K562 (cell line): ENCODE measurements at regions not wholly inside any gene's neighbourhood (a gene's known extent, or its start where the extent isn't known, plus 50 kb on each side); places are given as distances from the start of the nearest gene placed in this dataset.
"Not testable (repeated sequence)": the region's sequence is repeated elsewhere in the genome, so short reads cannot be mapped to it uniquely, and the experiment has no call there.

Experiments used
- ATAC-seq: fragments of 200-7000 bp; cut with Tn5 transposase; 3 replicates; pipeline ENCODE4 v1.9.1; 2020; ENCODE audit warnings: moderate library complexity
- BruUV-seq: library from RNA; stranded (reverse); fragments of 400-500 nt; replicated peaks from 2 replicates; lab custom pipeline; 2021; lab: Mats Ljungman, UMichigan
- CTCF ChIA-PET: fragments of 300-600 bp; formaldehyde crosslinking; extraction: SDS; loops from one replicate; lab custom pipeline; 2021; ENCODE audit warnings: low intra/inter-chr PET ratio; lab: Yijun Ruan, JAX
- POLR2A ChIA-PET: fragments of 300-600, 350-650 bp; sonication (Branson Sonifier 250); formaldehyde crosslinking; extraction: SDS; loops from one replicate; lab custom pipeline; 2021; ENCODE audit warnings: antibody characterized with exemption, inconsistent platforms; lab: Yijun Ruan, JAX
- DNase-seq, 4 experiments: peaks; one replicate each; pipeline versions ENCODE4 v3.0.0 to v3.0.0-alpha.2; 2011 to 2018; ENCODE audit warnings: low spot score in 3 of 4, mixed read lengths in 3 of 4; ENCODE audit errors: extremely low read depth in 1 of 4
- FAIRE-seq: peaks from 2 replicates; lab custom pipeline; 2011; peaks lifted over from hg19 to GRCh38; lab: Jason Lieb, UNC
- H2AFZ ChIP-seq: 2 replicates; pipeline ENCODE4 v1.6.0; 2011; ENCODE audit warnings: low read depth, low read length, control low read depth, inconsistent platforms
- H3K27ac ChIP-seq: fragments of 200-600 bp; 3 replicates; pipeline ENCODE4 v1.8.0; 2011; ENCODE audit warnings: low read depth, mild to moderate bottlenecking, control low read depth, inconsistent platforms, low read length, moderate library complexity, mixed read lengths; ENCODE audit errors: extremely low read depth
- H3K27me3 ChIP-seq, 2 experiments: fragments of 300-600 bp in 1 of 2; 2 replicates in 1 of 2; 3 replicates in 1 of 2; pipeline versions ENCODE4 v1.6.0 to v1.8.0; 2011; ENCODE audit warnings: inconsistent platforms in 2 of 2, low read length in 2 of 2, mild to moderate bottlenecking in 1 of 2, mixed read lengths in 1 of 2, moderate library complexity in 1 of 2; ENCODE audit not compliant: control insufficient read depth in 2 of 2, insufficient read depth in 2 of 2
- H3K36me3 ChIP-seq: fragments of 300-600 bp; 3 replicates; pipeline ENCODE4 v1.8.0; 2011; ENCODE audit warnings: mild to moderate bottlenecking, low read length, inconsistent platforms; ENCODE audit not compliant: control insufficient read depth, insufficient read depth
- H3K4me1 ChIP-seq, 2 experiments: fragments of 200-600 bp in 1 of 2; replicated peaks in 1 of 2; 2 replicates in 1 of 2; 3 replicates in 1 of 2; pipeline versions ENCODE4 v1.5.1 to v1.8.0; 2011; ENCODE audit warnings: inconsistent platforms in 2 of 2, low read length in 2 of 2, mild to moderate bottlenecking in 1 of 2, mixed read lengths in 1 of 2, moderate library complexity in 1 of 2; ENCODE audit not compliant: control insufficient read depth in 2 of 2, insufficient read depth in 2 of 2
- H3K4me2 ChIP-seq: 2 replicates; pipeline ENCODE4 v1.6.1; 2011; ENCODE audit warnings: low read length, control low read depth, inconsistent platforms, mixed read lengths; ENCODE audit not compliant: insufficient read depth
- H3K4me3 ChIP-seq: fragments of 200-600 bp; sonication (generic), shearing (Covaris generic); 2 replicates; pipeline ENCODE4 v1.5.1; 2016; ENCODE audit warnings: control low read depth, inconsistent platforms
- H3K79me2 ChIP-seq: fragments of 200-600 bp; 3 replicates; pipeline ENCODE4 v1.8.0; 2011; ENCODE audit warnings: low read length, inconsistent platforms; ENCODE audit not compliant: control insufficient read depth, insufficient read depth
- H3K9ac ChIP-seq, 2 experiments: 2 replicates each; pipeline versions ENCODE4 v1.6.0 to v1.6.1; 2011; ENCODE audit warnings: low read depth in 2 of 2, low read length in 2 of 2, control low read depth in 1 of 2, inconsistent platforms in 1 of 2, mild to moderate bottlenecking in 1 of 2, mixed read lengths in 1 of 2; ENCODE audit not compliant: insufficient read depth in 1 of 2
- H3K9me1 ChIP-seq: one replicate; pipeline ENCODE4 v1.6.0; 2011; ENCODE audit warnings: inconsistent platforms, mild to moderate bottlenecking, low read length, moderate library complexity; ENCODE audit not compliant: control insufficient read depth, insufficient read depth
- H3K9me3 ChIP-seq: replicated peaks from 2 replicates; pipeline ENCODE4 v1.5.1; 2011; ENCODE audit warnings: low read depth, low read length, inconsistent platforms; ENCODE audit not compliant: control insufficient read depth, insufficient read depth
- H4K20me1 ChIP-seq: replicated peaks from 2 replicates; pipeline ENCODE4 v1.6.1; 2011; ENCODE audit warnings: low read length, inconsistent platforms, mixed read lengths; ENCODE audit not compliant: control insufficient read depth, insufficient read depth
- C11orf30 ChIP-seq: fragments of 450-650 bp; IDR thresholded peaks from 2 replicates; pipeline ENCODE4 v1.6.1; 2016; ENCODE audit warnings: low read depth, mild to moderate bottlenecking
- IRF2 ChIP-seq: sonication (generic); formaldehyde crosslinking; IDR thresholded peaks from 2 replicates; pipeline ENCODE4 v1.8.1; 2022; ENCODE audit warnings: mild to moderate bottlenecking, missing genetic modification reagents
- SREBF2 ChIP-seq: sonication (generic); formaldehyde crosslinking; IDR thresholded peaks from 2 replicates; pipeline ENCODE4 v1.4.0; 2020; ENCODE audit warnings: mild to moderate bottlenecking, missing genetic modification reagents
- ZEB2 ChIP-seq: fragments of 450-650 bp; IDR thresholded peaks from 2 replicates; pipeline ENCODE4 v1.6.1; 2016
- ZNF165 ChIP-seq: fragments of 250-450 bp; sonication (Bioruptor Pico); IDR thresholded peaks from 2 replicates; pipeline ENCODE4 v1.4.0; 2020; ENCODE audit warnings: borderline replicate concordance
- ZNF174 ChIP-seq: fragments of 250-450 bp; sonication (Bioruptor Pico); IDR thresholded peaks from 2 replicates; pipeline ENCODE4 v1.4.0; 2020; ENCODE audit warnings: mild to moderate bottlenecking
- ZNF239 ChIP-seq: fragments of 250-450 bp; sonication (Bioruptor Pico); IDR thresholded peaks from 2 replicates; pipeline ENCODE4 v1.4.0; 2020; ENCODE audit warnings: mild to moderate bottlenecking
- ZNF316 ChIP-seq: fragments of 450-650 bp; IDR thresholded peaks from 2 replicates; pipeline ENCODE4 v1.6.1; 2016
- WGBS: fragments of 100-300 bp; shearing (Covaris generic); methylation state at CpG from one replicate; pipeline ENCODE4 v1.1.6; 2016; ENCODE audit warnings: low coverage, mixed read lengths; ENCODE audit not compliant: insufficient coverage; ENCODE audit errors: missing lambda C conversion rate; 5-methylcytosine and 5-hydroxymethylcytosine counted together
- in situ Hi-C: fragments of 300-500 bp; cut with MboI; formaldehyde crosslinking; loops from 4 replicates; pipeline ENCODE4 v1.15.0; 2018; ENCODE audit warnings: inconsistent platforms, mixed read lengths
- intact Hi-C: fragments of 100-400 bp; cut with micrococcal nuclease; formaldehyde crosslinking; loops from 2 replicates; pipeline ENCODE4 v1.14.2; 2022
- TF ChIP-seq, protein P1 (sequence below): sonication (generic); IDR thresholded peaks from 2 replicates; pipeline ENCODE4 v1.6.1; 2016

DNA sequence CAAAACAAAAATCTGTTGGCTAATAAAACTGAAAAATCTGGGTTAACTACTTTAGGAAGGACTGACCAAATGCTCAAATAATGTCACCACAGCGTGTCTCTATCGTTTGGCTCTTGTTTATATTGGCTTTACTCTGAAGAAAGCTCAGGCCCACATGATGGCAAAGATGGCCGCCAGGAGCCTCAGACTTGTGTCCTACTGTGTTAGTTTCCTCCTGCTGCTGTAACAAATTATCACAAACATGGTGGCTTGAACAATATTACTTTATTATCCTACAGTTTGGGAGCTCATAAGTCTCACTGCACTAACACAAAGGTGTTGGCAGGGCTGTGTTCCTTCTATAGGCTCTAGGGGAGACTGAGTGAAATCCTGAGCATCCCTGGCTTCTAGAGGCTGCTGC, 303.0 kb downstream of the DAD1 start (continued):
- TF ChIP-seq ZNF174 (CRISPR knock-in tag), result no peak
- TF ChIP-seq, all 486 proteins: peak for 0

DNA sequence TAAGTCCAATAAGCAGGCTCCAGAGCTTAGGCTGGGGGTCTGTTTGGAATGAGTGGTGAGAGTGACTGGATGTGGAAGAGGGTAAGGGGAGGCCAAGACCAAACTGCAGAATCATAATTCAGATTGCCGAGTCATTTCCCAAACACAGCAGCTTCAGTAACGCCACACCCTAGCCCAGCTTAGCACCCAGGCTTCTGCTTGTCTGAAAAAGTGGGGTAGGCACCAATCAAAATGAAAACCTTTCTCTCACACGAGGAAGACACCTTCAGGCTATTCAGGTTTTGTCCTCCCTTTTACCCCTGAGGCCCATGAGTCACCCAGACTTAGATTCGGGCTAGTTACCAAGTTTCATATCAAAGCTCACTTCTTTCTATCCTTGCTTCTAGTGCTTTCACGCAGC, 306.1 kb downstream of the DAD1 start:
- TF ChIP-seq ZNF239, result no peak
- peak; percentile 49; the same call in 1 of the 2 replicates for TF ChIP-seq ZNF316
- no peak for TF ChIP-seq ZNF165 (CRISPR knock-in tag)
- peak; percentile 30; the same call in 1 of the 2 replicates for TF ChIP-seq C11orf30
- TF ChIP-seq ZEB2, result no peak
- no peak for TF ChIP-seq IRF2
- TF ChIP-seq, all 486 proteins: peak for 2
- ATAC-seq (no peak), FAIRE-seq (no peak), DNase-seq (no peak)
- Histone ChIP-seq H3K9me3 (no peaks in the 10 kb centered on the region), H3K79me2 (no peaks in the 10 kb centered on the region), H3K36me3 (no peaks in the 10 kb centered on the region), H4K20me1 (no peaks in the 10 kb centered on the region), H2AFZ (no peak overlapping the region), H3K9me1 (no peaks in the 10 kb centered on the region), H3K4me3 (no peak overlapping the region), H3K4me1 (no peaks in the 10 kb centered on the region), H3K9ac (no peak overlapping the region), H3K4me2 (no peak overlapping the region), H3K27ac (no peak overlapping the region), H3K27me3 (no peaks in the 10 kb centered on the region)
- in situ Hi-C loops (no loop called here), intact Hi-C loops (no loop called here)
- CTCF ChIA-PET, result no interaction called here
- BruUV-seq, result no TSS peak
- WGBS, result 4% methylated on average over 5 of the region's 5 CpGs
- POLR2A ChIA-PET, result no interaction called here

DNA sequence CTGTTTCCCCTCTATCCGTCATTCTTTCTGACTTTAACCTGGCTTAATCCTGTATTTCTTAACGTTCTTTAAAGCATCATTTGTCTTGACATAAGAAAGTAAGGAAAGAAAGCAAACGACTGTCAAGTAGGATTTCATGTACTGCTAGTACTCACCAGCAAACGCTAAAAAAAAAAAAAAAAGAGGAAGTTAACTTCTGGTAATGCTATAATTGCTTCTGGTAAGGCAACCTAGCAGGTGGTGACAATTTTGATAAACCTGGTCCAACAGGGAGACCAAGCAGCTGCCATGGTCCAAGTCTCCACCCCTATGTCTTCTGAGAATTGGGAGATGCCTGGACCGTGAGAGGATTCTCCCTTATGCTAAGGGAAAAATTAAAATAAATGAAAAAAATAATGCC, 306.6 kb downstream of the DAD1 start:
- H3K4me3 ChIP-seq, result no peak overlapping the region
- CTCF ChIA-PET, result no interaction called here
- no TSS peak for BruUV-seq
- no peak overlapping the region for H3K27ac ChIP-seq
- DNase-seq (no peak), ATAC-seq (no peak), FAIRE-seq (no peak)
- H3K9me1 ChIP-seq, result no peaks in the 10 kb centered on the region
- H3K9me3 ChIP-seq, result no peaks in the 10 kb centered on the region
- H2AFZ ChIP-seq, result no peak overlapping the region
- H3K36me3 ChIP-seq, result no peaks in the 10 kb centered on the region
- H3K27me3 ChIP-seq, result no peaks in the 10 kb centered on the region
- no peaks in the 10 kb centered on the region for H4K20me1 ChIP-seq
- no peaks in the 10 kb centered on the region for H3K4me1 ChIP-seq
- H3K79me2 ChIP-seq, result no peaks in the 10 kb centered on the region
- H3K9ac ChIP-seq, result no peak overlapping the region
- in situ Hi-C loops (no loop called here), intact Hi-C loops (no loop called here)
- 0% methylated on average over 4 of the region's 5 CpGs for WGBS
- no peak overlapping the region for H3K4me2 ChIP-seq
- TF ChIP-seq, protein P1, sequence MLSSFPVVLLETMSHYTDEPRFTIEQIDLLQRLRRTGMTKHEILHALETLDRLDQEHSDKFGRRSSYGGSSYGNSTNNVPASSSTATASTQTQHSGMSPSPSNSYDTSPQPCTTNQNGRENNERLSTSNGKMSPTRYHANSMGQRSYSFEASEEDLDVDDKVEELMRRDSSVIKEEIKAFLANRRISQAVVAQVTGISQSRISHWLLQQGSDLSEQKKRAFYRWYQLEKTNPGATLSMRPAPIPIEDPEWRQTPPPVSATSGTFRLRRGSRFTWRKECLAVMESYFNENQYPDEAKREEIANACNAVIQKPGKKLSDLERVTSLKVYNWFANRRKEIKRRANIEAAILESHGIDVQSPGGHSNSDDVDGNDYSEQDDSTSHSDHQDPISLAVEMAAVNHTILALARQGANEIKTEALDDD, result peak; percentile 36
- no peak for TF ChIP-seq SREBF2 (CRISPR knock-in tag)
- TF ChIP-seq, all 486 proteins: peak for 1
- POLR2A ChIA-PET, result no interaction called here

DNA sequence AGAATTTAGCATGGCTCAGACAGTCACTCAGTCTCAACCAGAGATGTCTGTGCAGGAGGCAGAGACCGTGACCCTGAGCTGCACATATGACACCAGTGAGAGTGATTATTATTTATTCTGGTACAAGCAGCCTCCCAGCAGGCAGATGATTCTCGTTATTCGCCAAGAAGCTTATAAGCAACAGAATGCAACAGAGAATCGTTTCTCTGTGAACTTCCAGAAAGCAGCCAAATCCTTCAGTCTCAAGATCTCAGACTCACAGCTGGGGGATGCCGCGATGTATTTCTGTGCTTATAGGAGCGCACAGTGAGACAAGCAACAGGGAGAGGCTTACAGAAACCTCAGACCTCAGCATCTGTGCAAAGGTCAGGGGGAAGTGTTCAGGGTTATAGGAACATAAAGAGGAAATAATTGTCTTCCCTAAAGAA, 307.6 kb downstream of the DAD1 start:
- H3K9me3 ChIP-seq, H3K9me1 ChIP-seq, intact Hi-C loops, ATAC-seq, POLR2A ChIA-PET, H3K27ac ChIP-seq, H4K20me1 ChIP-seq, H3K27me3 ChIP-seq, H3K4me1 ChIP-seq, H3K79me2 ChIP-seq, in situ Hi-C loops, H3K36me3 ChIP-seq, H3K9ac ChIP-seq, CTCF ChIA-PET, H3K4me2 ChIP-seq, FAIRE-seq, H2AFZ ChIP-seq, H3K4me3 ChIP-seq, DNase-seq, BruUV-seq: not testable (repeated sequence)
- 0% methylated on average over 4 of the region's 7 CpGs for WGBS
